NT2/D1 (cell line): ENCODE measurements at regions not wholly inside any gene's neighbourhood (a gene's known extent, or its start where the extent isn't known, plus 50 kb on each side); places are given as distances from the start of the nearest gene placed in this dataset.

Experiments used
- DNase-seq: peaks from one replicate; pipeline ENCODE4 v3.0.0-alpha.2; 2011; ENCODE audit warnings: low read depth, low spot score
- H3K27me3 ChIP-seq: 2 replicates; pipeline ENCODE4 v1.6.0; 2011; ENCODE audit warnings: mild to moderate bottlenecking; ENCODE audit not compliant: insufficient read length, insufficient read depth
- H3K36me3 ChIP-seq: 2 replicates; pipeline ENCODE4 v1.6.1; 2011; ENCODE audit warnings: mild to moderate bottlenecking, low read length, mixed read lengths; ENCODE audit not compliant: insufficient read depth, insufficient read length
- H3K4me1 ChIP-seq: 2 replicates; pipeline ENCODE4 v1.5.1; 2011; ENCODE audit not compliant: insufficient read depth, insufficient read length
- H3K4me3 ChIP-seq: 2 replicates; pipeline ENCODE4 v1.5.1; 2011; ENCODE audit warnings: low read depth; ENCODE audit not compliant: insufficient read length
- H3K9ac ChIP-seq: 2 replicates; pipeline ENCODE4 v1.6.0; 2011; ENCODE audit warnings: low read depth; ENCODE audit not compliant: insufficient read length
- H3K9me3 ChIP-seq: 2 replicates; pipeline ENCODE4 v1.5.1; 2011; ENCODE audit warnings: mild to moderate bottlenecking, low read length; ENCODE audit not compliant: insufficient read depth
- SUZ12 ChIP-seq: IDR thresholded peaks from 2 replicates; pipeline ENCODE4 v1.6.1; 2011; ENCODE audit not compliant: insufficient read length, insufficient read depth; ENCODE audit errors: extremely low read depth
- YY1 ChIP-seq: IDR thresholded peaks from 2 replicates; pipeline ENCODE4 v1.6.1; 2011; ENCODE audit not compliant: insufficient read length, insufficient read depth
- ZNF274 ChIP-seq: IDR thresholded peaks from 2 replicates; pipeline ENCODE4 v1.6.1; 2011; ENCODE audit warnings: mild to moderate bottlenecking, low read depth, low read length

DNA sequence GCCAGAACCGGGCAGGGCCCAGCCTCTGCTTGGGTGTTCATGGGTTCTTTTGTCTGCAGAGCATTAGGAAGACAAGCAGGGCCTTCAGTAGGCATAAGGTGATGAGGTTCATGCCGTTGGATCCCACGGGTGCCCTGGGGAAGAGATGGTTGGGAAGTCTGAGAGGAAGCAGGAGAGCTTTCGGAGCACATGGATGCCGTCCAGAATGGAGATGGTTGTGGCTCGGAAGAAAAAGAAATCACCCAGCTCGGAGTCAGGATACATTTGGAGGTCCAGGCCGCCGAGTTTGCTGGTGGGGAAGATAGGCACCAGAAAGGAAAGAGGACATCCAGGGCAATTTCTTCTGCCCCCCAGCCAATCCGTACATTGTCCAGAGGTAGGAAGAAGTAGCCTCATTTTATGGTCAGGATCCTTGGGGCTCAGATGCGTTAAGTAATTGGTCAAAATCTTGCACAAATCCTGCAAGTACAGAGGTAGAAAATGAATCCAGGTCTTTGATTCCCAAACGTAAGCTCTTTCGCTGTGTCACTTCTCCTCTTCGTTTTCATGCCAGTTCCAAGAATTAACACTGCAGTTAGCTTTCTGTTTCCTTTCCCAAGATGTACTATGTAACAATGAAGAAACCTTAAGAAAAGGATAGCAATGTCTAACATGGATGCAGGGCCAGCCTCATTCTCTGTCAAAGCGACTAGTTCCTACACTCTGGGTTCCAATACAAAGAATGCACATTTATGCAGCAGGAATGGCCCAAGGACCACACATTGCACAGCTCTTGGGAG is 147.8 kb upstream of the KLF6 start:
- H3K4me1 ChIP-seq, result no peaks in the 10 kb centered on the region
- no peak for DNase-seq
- TF ChIP-seq ZNF274, result no peak
- TF ChIP-seq SUZ12, result no peak
- TF ChIP-seq YY1, result no peak
- H3K9ac ChIP-seq, result no peak overlapping the region
- H3K27me3 ChIP-seq, result no peaks in the 10 kb centered on the region
- no peak overlapping the region for H3K4me3 ChIP-seq
- no peaks in the 10 kb centered on the region for H3K36me3 ChIP-seq
- H3K9me3 ChIP-seq, result no peaks in the 10 kb centered on the region

DNA sequence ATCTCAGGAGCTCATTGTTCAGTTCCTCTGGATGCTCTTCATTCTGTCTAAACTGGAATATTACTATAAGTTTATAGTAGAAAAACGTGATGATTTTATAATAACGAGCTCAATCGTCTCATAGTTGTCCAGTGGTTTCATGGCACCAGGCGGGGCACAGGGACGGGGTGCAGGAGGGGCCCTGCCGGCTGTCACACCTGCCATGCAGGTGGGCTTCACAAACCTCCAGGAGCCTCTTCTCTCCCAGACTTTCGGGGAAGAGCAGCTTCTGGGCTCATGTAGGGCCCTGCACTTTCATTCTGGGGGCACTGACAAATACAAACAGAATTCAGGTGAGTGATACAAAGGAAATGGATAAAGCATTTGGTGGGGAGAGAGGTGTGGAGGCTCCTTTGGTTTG is 146.9 kb upstream of the KLF6 start:
- Histone ChIP-seq H3K4me3 (no peak overlapping the region), H3K9me3 (no peaks in the 10 kb centered on the region), H3K27me3 (no peaks in the 10 kb centered on the region), H3K36me3 (no peaks in the 10 kb centered on the region), H3K4me1 (no peaks in the 10 kb centered on the region), H3K9ac (no peak overlapping the region)
- TF ChIP-seq YY1 (no peak), SUZ12 (no peak), ZNF274 (no peak)
- DNase-seq, result no peak

DNA sequence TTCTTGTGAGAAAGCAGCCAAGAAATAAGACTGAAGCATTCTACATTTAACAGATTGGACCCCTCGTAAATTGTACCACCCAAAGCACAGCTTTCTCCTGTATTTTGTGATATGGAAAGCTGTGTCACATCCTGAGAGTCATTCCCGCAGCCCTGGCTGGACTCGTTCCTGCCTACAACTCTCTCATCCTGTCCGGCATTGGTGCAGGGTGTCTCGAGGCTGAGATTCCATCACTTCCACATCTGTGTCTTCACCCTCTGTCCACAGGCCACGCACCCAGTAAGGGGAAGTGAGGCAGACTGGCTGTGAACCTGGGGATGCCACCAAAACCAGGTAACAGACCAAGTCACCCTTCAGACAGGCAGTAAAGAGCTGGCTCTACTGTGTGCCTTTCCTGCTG is 146.2 kb upstream of the KLF6 start:
- Histone ChIP-seq H3K27me3 (no peaks in the 10 kb centered on the region), H3K9ac (no peak overlapping the region), H3K4me1 (no peaks in the 10 kb centered on the region), H3K9me3 (no peaks in the 10 kb centered on the region), H3K36me3 (no peaks in the 10 kb centered on the region), H3K4me3 (no peak overlapping the region)
- no peak for DNase-seq
- TF ChIP-seq SUZ12 (no peak), ZNF274 (no peak), YY1 (no peak)

DNA sequence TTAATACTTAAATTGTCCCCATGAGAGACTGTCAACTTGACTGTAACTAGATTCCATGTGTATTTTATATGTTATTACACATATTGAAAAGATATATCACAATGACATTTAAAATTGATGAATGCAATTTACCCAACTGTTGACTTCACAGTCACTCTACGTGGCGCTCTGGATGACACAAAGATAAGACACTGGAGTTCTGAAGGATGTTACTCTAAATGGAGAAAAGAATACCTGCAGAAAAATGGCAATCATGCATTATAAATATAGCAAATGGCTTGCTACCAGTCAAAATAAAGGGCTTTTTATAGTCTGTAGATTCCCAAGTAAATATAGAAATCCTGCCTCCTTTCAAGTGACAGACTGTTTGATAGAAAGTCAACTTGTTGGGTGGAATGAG is 143.6 kb upstream of the KLF6 start:
- DNase-seq, result no peak
- TF ChIP-seq ZNF274 (no peak), SUZ12 (no peak), YY1 (no peak)
- Histone ChIP-seq H3K36me3 (no peaks in the 10 kb centered on the region), H3K9me3 (no peaks in the 10 kb centered on the region), H3K9ac (no peak overlapping the region), H3K4me1 (no peaks in the 10 kb centered on the region), H3K4me3 (no peak overlapping the region), H3K27me3 (no peaks in the 10 kb centered on the region)

DNA sequence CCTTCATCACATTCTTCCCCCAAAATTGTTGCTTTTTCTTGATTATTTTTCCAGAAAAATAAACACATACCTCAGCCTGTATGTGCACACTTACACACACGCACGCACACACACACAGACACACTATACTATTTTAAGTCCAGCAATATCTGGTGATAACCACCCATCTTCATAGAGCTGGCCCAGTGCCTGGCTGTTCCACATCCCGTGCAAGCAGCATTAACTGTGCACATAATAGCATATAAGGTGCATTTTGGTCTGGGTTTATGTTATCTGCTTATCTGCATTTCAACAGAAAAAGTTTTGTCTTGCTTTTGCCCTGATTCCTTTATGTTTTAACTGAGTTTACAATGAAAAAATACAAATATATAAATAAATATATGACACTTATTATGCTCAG is 143.1 kb upstream of the KLF6 start:
- TF ChIP-seq YY1, result no peak
- TF ChIP-seq SUZ12, result no peak
- no peak for TF ChIP-seq ZNF274
- Histone ChIP-seq H3K36me3 (no peaks in the 10 kb centered on the region), H3K9me3 (no peaks in the 10 kb centered on the region), H3K4me3 (no peak overlapping the region), H3K27me3 (no peaks in the 10 kb centered on the region), H3K9ac (no peak overlapping the region), H3K4me1 (no peaks in the 10 kb centered on the region)
- DNase-seq, result no peak

DNA sequence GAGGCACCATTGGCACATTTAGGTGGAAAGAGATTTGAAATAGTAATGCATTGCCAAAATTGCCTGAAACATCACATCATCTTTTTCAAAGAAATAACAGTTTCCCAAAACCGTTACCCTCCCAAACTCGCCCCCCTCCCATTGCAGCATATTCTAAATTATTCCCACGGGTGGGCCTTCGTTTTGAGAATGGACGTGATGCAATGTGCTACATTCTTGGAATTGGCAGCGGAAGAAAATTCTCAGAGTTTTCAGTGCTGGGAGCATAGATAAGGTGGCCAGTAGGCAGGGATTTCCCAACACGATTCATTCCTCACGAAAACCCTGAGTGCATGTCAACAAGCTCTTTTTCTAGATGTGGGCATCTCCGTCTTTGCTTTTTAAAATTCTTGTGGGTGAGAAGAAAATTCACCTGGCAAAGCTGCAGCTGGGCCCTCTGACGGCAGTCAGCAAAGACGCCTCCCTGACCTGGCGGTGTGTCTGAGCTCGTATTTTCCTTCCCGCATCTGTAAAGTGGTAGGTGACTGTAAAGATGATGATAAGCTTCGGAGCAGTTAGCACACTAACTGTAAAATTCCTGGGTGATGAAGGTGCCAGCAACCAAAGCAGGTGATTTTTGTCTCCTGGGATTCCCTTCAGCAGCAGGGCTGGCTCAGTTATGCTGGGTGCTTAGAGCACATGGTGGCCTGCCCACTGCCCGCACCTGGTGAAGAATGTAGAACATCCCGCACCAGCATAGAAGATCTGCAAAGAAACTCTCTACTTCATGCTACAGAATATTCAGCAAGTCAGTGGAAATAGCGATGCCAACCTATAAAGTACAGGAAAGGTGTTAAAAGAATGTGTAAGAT is 141.9 kb upstream of the KLF6 start:
- H3K36me3 ChIP-seq, result no peaks in the 10 kb centered on the region
- TF ChIP-seq SUZ12, result no peak
- H3K4me1 ChIP-seq, result no peaks in the 10 kb centered on the region
- no peak for DNase-seq
- no peaks in the 10 kb centered on the region for H3K9me3 ChIP-seq
- H3K9ac ChIP-seq, result no peak overlapping the region
- H3K4me3 ChIP-seq, result no peak overlapping the region
- H3K27me3 ChIP-seq, result no peaks in the 10 kb centered on the region

DNA sequence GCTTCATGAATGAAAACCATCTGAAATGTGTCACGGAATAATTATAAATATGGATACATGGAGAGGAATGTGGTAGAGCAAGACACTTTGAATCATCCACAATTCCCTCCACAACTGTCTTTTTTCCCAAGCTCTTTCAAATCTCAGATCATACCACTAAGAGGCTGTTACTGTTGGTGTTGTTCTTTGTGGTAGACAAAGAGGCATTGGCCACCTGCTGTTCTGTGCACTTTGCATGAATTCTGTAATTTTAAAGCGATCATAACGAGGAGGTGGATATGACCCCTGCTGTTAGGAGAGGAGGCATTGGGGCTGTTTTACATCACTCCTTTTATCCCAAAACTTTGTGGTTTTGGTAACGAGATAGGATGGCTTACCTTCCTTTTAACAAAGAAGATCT is 141.2 kb upstream of the KLF6 start:
- no peaks in the 10 kb centered on the region for H3K27me3 ChIP-seq
- H3K4me1 ChIP-seq, result no peaks in the 10 kb centered on the region
- no peak for TF ChIP-seq YY1
- H3K36me3 ChIP-seq, result no peaks in the 10 kb centered on the region
- no peak for DNase-seq
- no peaks in the 10 kb centered on the region for H3K9me3 ChIP-seq
- no peak overlapping the region for H3K4me3 ChIP-seq
- no peak overlapping the region for H3K9ac ChIP-seq
